Islet precursor cell (in vitro differentiated cells): ENCODE measurements at regions not wholly inside any gene's neighbourhood (a gene's known extent, or its start where the extent isn't known, plus 50 kb on each side); places are given as distances from the start of the nearest gene placed in this dataset.

Source experiments
- DNase-seq: peaks from one replicate; pipeline ENCODE4 v3.0.0-alpha.2; 2018

DNA sequence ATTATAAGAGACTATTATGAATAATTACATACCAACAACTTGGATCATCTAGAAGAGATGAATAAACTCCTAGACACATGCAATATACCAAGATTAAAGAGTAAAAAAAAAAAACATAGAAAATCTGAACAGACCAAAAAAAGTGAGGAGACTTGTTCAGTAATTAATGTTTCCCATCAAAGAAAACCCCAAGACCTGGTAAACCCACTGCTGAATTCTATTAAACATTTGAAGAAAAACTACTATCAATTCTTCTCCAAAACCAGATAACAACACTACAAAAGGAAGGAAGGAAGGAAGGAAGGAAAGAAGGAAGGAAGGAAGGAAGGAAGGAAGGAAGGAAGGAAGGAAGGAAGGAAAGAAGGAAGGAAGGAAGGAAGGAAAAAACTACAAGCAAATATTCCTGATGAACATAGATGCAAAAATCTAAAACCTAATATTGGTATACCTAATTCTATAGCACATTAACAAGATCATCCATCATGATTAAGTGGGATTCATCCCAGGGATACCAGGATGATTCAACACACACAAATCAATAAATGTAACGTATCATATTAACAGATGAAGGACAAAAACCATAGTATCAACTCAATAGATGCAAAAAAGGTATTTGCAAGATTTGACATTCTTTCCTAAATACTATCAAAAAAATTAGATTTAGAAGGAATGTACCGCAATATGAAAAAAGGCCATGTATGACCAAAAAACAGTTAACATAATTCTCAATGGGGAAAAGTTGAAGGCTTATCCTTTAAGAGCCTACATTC lies 445.5 kb downstream of the KCNH5 start:
- no peak for DNase-seq

DNA sequence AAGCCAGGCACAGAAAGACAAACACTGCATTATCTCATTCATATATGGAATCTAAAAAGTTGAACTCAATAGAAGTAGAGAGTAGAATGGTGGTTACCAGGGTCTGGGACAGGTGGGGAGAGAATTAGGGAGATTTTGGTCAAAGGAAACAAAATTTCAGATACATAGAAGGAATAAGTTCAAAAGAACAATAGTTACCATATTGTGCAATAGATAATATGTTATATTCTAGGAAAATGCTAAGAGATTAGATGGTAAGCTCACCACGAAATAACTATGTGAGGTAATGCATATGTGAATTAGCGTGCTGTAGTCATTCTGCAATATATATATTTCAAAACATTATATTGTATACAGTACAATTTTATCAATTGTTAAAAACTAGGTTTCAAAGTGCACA lies 442.5 kb downstream of the KCNH5 start:
- no peak for DNase-seq

DNA sequence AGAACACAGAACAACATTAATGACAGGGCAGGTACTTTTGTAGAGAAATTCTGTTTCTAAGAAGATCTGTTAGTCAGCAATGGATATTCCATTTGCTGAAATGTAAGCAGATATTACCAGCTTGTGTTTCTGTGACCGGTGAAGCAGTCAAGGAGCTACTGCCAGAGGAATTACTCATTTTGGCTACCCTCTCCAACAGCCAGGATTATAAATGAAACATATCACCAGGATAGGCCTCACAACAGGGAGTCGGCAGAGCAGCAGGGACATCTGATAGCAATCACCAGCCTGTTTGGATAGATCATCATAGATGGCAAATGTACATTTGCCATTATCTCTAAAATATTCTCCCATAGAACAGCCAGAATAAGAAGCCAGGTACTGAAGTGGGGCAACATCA lies 440.7 kb downstream of the KCNH5 start:
- DNase-seq, result no peak

DNA sequence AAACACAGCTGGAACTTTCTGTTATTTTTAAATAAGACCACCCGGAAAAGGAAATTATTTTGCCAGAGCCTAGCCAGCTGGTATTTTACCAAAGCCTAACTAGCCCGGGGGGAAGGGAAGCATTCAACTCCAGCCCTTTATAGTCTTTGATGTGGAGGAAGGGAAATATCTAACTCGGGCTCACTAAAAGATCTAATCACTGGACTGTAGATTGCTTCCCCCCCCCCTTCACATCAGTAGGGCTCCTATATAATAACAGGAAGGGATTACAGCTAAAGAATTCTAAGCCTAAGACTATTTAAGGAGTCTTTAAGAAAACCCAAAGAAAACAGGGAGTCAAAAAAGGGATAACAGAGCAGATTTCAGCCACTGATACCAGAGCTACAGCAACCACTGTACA lies 431.1 kb downstream of the KCNH5 start:
- peak; percentile 75 for DNase-seq

DNA sequence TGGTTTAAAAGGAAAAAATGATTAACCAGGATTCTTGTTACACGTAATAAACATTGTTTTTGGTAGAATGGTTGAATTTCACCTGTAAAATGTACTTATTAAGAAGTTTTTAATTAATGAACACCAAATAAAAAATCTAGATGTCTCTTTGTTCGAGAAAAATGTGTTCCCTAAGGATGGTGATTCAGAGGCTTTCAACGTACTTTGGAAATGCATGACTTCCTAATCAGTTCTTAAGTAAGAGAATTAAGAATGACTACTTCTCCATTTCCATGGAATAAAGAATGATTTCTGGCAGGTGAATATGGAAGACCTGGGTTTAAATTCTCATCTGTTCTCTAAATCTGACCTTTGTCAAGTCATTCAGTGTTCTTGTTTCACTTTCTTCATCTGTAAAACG lies 428.6 kb downstream of the KCNH5 start:
- no peak for DNase-seq

DNA sequence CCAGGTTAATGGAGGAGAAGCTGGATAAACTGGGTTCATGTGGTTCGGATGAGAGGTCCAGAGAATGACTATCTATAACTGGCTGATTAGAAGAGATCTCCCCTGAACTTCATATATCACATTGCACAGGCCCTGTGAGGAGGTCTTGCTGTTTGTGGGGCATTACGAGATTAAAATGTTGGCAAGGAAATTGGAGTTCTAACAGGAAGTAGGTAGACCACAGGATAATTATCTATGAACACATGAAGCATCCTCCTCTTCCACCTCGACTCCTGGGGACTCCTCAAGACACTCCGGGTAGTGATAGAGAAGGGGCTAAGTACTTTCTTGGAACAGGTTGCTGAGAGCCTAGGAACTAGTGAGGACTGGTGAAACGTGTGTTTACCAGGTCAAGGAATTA lies 418.8 kb downstream of the KCNH5 start:
- DNase-seq, result no peak

DNA sequence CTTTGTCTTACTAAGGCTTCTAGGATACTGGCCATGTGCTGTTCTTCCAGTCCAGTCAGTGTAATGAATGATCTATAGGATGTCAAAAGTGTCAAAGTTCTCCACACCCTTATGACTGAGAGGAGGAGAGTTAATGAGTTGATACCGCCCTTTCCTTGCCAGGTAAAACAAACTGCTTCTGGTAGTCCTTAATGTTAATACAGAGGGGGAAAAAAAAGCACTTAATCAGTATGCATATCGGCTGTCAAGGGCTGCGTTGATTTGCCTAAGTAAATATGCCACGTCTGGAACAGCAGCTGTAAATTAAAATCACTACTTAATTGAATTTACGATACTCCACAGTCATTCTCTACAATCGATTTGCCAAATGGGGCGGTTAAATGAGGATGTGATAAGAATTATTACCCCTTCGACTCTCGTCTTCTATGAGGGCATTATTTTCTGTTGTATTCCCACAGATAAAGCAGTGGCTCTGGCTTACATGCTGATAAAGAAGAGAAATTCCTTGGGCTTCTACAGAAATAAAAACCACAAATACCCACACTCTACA lies 416.0 kb downstream of the KCNH5 start:
- DNase-seq, result no peak

DNA sequence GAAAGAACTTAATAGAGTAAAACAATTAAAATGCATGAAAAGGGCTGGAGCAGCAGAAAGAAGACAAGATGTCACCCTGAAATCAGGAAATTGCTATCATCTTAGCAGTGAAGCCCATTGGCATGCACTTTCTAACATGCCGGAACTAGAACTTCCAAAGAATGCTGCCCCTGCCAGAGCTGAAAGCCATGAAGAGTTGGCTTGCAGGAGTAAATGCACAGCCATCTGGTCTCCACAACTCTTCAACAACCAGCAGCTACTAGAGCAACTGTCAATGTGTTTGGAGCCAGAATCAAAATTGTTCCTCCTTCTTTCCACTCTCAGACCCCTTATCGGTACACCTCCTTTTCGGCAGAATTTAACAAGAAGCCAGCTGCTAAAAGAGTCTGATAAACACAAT lies 414.1 kb downstream of the KCNH5 start:
- no peak for DNase-seq

DNA sequence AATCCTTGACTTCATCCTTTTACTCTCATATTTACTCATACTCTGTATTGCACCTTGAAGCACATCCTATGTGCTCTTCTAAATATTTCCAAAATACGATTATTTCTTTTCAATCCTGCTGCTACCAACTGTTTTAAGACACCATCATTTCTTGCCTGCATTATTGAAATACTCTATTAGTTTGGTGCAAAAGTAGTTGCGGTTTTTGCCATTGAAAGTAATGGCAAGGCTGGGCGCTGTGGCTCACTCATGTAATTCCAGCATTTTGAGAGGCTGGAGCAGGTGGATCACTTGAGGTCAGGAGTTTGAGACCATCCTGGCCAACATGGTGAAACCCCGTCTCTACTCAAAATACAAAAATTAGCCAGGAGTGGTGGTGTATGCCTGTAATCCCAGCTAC lies 412.5 kb downstream of the KCNH5 start:
- no peak for DNase-seq

DNA sequence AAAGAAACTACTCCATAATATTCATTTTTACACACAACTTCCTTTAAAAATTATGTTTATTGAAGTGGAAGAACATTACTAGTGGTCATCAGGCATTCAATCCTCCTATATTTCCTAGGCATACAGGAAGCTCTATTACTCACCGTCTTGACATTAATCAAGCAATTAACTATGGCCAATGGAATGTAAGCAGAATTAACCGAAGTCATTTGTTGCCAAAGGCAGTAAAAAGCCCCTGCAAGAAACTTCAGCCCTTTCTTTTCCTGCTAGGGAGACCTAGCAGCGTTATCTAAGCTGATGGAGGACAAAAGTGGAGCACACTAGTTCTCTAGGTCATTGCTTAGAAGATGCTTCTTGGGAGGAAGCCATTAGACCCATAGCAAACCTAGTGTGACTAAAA lies 399.6 kb downstream of the KCNH5 start:
- no peak for DNase-seq
